ENCODE measurements at regions not wholly inside any gene's neighbourhood (a gene's known extent, or its start where the extent isn't known, plus 50 kb on each side); places are given as distances from the start of the nearest gene placed in this dataset.

DNA sequence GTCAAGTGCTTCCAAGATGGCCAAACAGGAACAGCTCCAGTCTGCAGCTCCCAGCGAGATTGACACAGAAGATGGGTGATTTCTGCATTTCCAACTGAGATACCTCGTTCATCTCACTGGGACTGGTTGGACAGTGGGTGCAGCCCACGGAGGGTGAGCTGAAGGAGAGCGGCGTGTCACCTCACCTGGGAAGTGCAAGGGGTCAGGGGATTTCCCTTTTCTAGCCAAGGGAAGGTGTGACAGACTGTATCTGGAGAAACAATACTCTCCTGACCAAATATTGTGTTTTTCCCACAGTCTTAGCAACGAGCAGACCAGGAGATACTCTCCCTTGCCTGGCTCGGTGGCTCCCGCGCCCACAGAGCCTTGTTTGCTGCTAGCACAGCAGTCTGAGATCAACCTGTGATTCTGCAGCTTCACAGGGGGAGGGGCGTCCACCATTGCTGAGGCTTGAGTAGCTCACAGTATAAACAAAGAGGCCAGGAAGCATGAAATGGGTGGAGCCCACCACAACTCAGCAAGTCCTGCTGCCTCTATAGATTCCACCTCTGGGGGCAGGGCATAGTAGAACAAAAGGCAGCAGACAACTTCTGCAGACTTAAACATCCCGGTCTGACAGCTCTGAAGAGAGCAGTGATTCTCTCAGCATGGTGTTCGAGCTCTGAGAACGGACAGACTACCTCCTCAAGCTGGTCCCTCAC lies 293.5 kb upstream of the SUCLG2 start:
- WGBS, 2 donors: 66 to 67% methylated on average over 13 of the region's 13 CpGs
- no peak overlapping the region for H3K4me3 ChIP-seq

GRCh38 chr3:67946436-67946835 lies 292.0 kb upstream of the SUCLG2 start:
- no peak for DNase-seq (ENCODE audit: low spot score in 2 of 2)
- Histone ChIP-seq H3K4me1 (no peaks in the 10 kb centered on the region), H3K9me3 (peaks cover 0 to 13% (median 0%) of the 10 kb centered on the region in 4 donors), H3K4me3 (no peak overlapping the region), H3K36me3 (no peaks in the 10 kb centered on the region), H3K27me3 (no peaks in the 10 kb centered on the region), H3K27ac (no peak overlapping the region)
- no peak for TF ChIP-seq POLR2A (IDR thresholded peaks at IDR 0.05)
- no peak for TF ChIP-seq CTCF (IDR thresholded peaks at IDR 0.05)
- TF ChIP-seq EP300 (IDR thresholded peaks at IDR 0.05): no peak

More for the DNA sequence above, 293.5 kb upstream of the SUCLG2 start:
- Histone ChIP-seq H3K9me3 (peaks cover 0 to 13% (median 0%) of the 10 kb centered on the region in 4 donors), H3K36me3 (no peaks in the 10 kb centered on the region), H3K27me3 (no peaks in the 10 kb centered on the region), H3K4me1 (no peaks in the 10 kb centered on the region), H3K27ac (no peak overlapping the region)
- TF ChIP-seq CTCF (IDR thresholded peaks at IDR 0.05) (no peak), EP300 (IDR thresholded peaks at IDR 0.05) (no peak), POLR2A (IDR thresholded peaks at IDR 0.05) (no peak)
- no peak for DNase-seq (ENCODE audit: low spot score in 2 of 2)

GRCh38 chr3:67943546-67943945 lies 289.1 kb upstream of the SUCLG2 start:
- Histone ChIP-seq H3K27me3 (no peaks in the 10 kb centered on the region), H3K36me3 (no peaks in the 10 kb centered on the region), H3K4me1 (peaks cover 0 to 11% (median 4%) of the 10 kb centered on the region in 4 donors), H3K4me3 (no peak overlapping the region), H3K27ac (no peak overlapping the region), H3K9me3 (peaks cover 0 to 2% (median 0%) of the 10 kb centered on the region in 4 donors)
- DNase-seq (ENCODE audit: low spot score in 2 of 2): no peak
- 60 to 73% methylated on average over 1 of the region's 1 CpG for WGBS, 2 donors
- no peak for TF ChIP-seq EP300 (IDR thresholded peaks at IDR 0.05)
- no peak for TF ChIP-seq CTCF (IDR thresholded peaks at IDR 0.05)
- TF ChIP-seq POLR2A (IDR thresholded peaks at IDR 0.05): no peak

DNA sequence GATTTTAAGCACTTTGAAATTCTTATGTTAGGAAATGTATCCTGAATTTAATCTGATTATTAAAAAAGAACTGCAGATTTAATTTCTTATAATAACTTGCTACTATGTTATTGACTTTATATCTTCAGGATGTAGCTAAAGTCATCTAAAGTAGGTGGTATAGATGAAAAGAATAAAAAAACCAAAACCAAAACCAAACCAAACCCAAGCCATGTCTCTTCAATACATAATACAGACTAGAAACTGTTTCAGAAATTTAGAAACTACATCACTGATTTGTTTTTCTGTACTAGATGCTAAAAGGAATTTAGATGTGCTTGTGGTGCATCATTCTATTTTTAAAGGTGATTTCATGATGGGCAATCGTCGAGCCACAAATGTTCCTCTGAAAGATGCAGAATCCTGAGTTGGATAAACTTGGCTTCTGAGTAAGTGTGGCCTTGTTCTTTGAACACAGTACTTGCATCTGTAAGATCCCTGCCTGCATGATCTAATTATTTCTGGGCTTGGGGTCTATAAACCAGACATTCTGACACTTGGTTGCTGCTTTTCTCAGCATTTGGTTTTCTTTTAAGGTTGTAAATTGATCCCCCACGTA lies 287.1 kb upstream of the SUCLG2 start:
- Histone ChIP-seq H3K4me1 (peaks cover 0 to 11% (median 4%) of the 10 kb centered on the region in 4 donors), H3K36me3 (no peaks in the 10 kb centered on the region)
- WGBS, 2 donors: 69 to 70% methylated on average over 3 of the region's 3 CpGs

More for the DNA sequence above, 287.1 kb upstream of the SUCLG2 start:
- H3K27ac ChIP-seq: no peak overlapping the region
- H3K4me3 ChIP-seq: no peak overlapping the region
- TF ChIP-seq POLR2A (IDR thresholded peaks at IDR 0.05) (no peak), EP300 (IDR thresholded peaks at IDR 0.05) (no peak), CTCF (IDR thresholded peaks at IDR 0.05) (no peak)
- DNase-seq (ENCODE audit: low spot score in 2 of 2): no peak
- H3K9me3 ChIP-seq: no peaks in the 10 kb centered on the region
- no peaks in the 10 kb centered on the region for H3K27me3 ChIP-seq

All from tibial nerve (tissue), 4 donors.